ENCODE measurements at regions not wholly inside any gene's neighbourhood (a gene's known extent, or its start where the extent isn't known, plus 50 kb on each side); places are given as distances from the start of the nearest gene placed in this dataset.

GRCh38 chr9:129270903-129271431 is 92.9 kb upstream of the IER5L start:
- DNase-seq (ENCODE audit: low read depth in 2 of 2): no peak

- DNase-seq (ENCODE audit: low read depth in 2 of 2): no peak
Measured at GRCh38 chr9:129270205-129270604, 92.1 kb upstream of the IER5L start.

- DNase-seq (ENCODE audit: low read depth in 2 of 2): no peak
Measured at GRCh38 chr9:129267141-129267540, 89.1 kb upstream of the IER5L start.

- no peak for DNase-seq (ENCODE audit: low read depth in 2 of 2)
Measured at GRCh38 chr9:129266536-129266935, 88.5 kb upstream of the IER5L start.

- DNase-seq (ENCODE audit: low read depth in 2 of 2): peak in 1 of 2 donors; percentile 47
Measured at GRCh38 chr9:129264388-129264787, 86.3 kb upstream of the IER5L start.

- no peak for DNase-seq (ENCODE audit: low read depth in 2 of 2)
Measured at GRCh38 chr9:129263836-129264235, 85.8 kb upstream of the IER5L start.

- peak in 1 of 2 donors; percentile 83 for DNase-seq (ENCODE audit: low read depth in 2 of 2)
Measured at GRCh38 chr9:129262261-129262660, 84.2 kb upstream of the IER5L start.

GRCh38 chr9:129259375-129259774 is 81.3 kb upstream of the IER5L start:
- no peak for DNase-seq (ENCODE audit: low read depth in 2 of 2)

- no peak for DNase-seq (ENCODE audit: low read depth in 2 of 2)
Measured at GRCh38 chr9:129258823-129259301, 80.8 kb upstream of the IER5L start.

- DNase-seq (ENCODE audit: low read depth in 2 of 2): peak; percentile 78 to 91
Measured at GRCh38 chr9:129258124-129258822, 80.2 kb upstream of the IER5L start.

GRCh38 chr9:129256959-129257713 is 79.1 kb upstream of the IER5L start:
- no peak for DNase-seq (ENCODE audit: low read depth in 2 of 2)

- DNase-seq (ENCODE audit: low read depth in 2 of 2): no peak
Measured at GRCh38 chr9:129254566-129255287, 76.7 kb upstream of the IER5L start.

- DNase-seq (ENCODE audit: low read depth in 2 of 2): no peak
Measured at GRCh38 chr9:129253803-129254381, 75.8 kb upstream of the IER5L start.

- DNase-seq (ENCODE audit: low read depth in 2 of 2): no peak
Measured at GRCh38 chr9:129252937-129253802, 75.1 kb upstream of the IER5L start.

- DNase-seq (ENCODE audit: low read depth in 2 of 2): no peak
Measured at GRCh38 chr9:129250786-129251185, 72.7 kb upstream of the IER5L start.

GRCh38 chr9:129247285-129248153 is 69.5 kb upstream of the IER5L start:
- no peak for DNase-seq (ENCODE audit: low read depth in 2 of 2)

- DNase-seq (ENCODE audit: low read depth in 2 of 2): peak in 1 of 2 donors; percentile 42
Measured at GRCh38 chr9:129245276-129245675, 67.2 kb upstream of the IER5L start.

- DNase-seq (ENCODE audit: low read depth in 2 of 2): no peak
Measured at GRCh38 chr9:129242971-129243561, 65.0 kb upstream of the IER5L start.

Data from lung microvascular endothelial cell (primary cell).